ENCODE measurements at regions not wholly inside any gene's neighbourhood (a gene's known extent, or its start where the extent isn't known, plus 50 kb on each side); places are given as distances from the start of the nearest gene placed in this dataset.

GRCh38 chr6:80771941-80772340 lies 665.5 kb downstream of the BCKDHB start:
- Histone ChIP-seq H3K4me3 (ENCODE audit: low read length) (no peak overlapping the region), H3K27me3 (ENCODE audit: low read depth, low read length) (no peaks in the 10 kb centered on the region), H3K4me2 (ENCODE audit: low read length) (no peak overlapping the region), H3K9me3 (ENCODE audit: insufficient read depth, low read length) (no peaks in the 10 kb centered on the region), H3K79me2 (ENCODE audit: low read length) (no peaks in the 10 kb centered on the region), H3K9ac (ENCODE audit: low read length) (no peak overlapping the region), H2AFZ (ENCODE audit: low read depth, low read length) (no peak overlapping the region), H3K36me3 (replicated peaks; ENCODE audit: low read depth, low read length) (no peaks in the 10 kb centered on the region), H4K20me1 (ENCODE audit: insufficient read depth, low read length) (no peaks in the 10 kb centered on the region), H3K4me1 (ENCODE audit: low read length) (no peaks in the 10 kb centered on the region), H3K27ac (ENCODE audit: low read length) (no peak overlapping the region)
- TF ChIP-seq EZH2phosphoT487 (IDR thresholded peaks at IDR 0.05; ENCODE audit: low read depth) (no peak), CTCF (IDR thresholded peaks at IDR 0.05; ENCODE audit: low read depth, low read length) (no peak)

GRCh38 chr6:80769106-80769505 lies 662.6 kb downstream of the BCKDHB start:
- no peaks in the 10 kb centered on the region for H3K79me2 ChIP-seq (ENCODE audit: low read length)
- H3K4me1 ChIP-seq (ENCODE audit: low read length) = no peaks in the 10 kb centered on the region
- no peak overlapping the region for H3K27ac ChIP-seq (ENCODE audit: low read length)
- H3K27me3 ChIP-seq (ENCODE audit: low read depth, low read length) = no peaks in the 10 kb centered on the region
- H3K9ac ChIP-seq (ENCODE audit: low read length) = no peak overlapping the region
- H3K4me2 ChIP-seq (ENCODE audit: low read length) = no peak overlapping the region
- TF ChIP-seq CTCF (IDR thresholded peaks at IDR 0.05; ENCODE audit: low read depth, low read length) (no peak), EZH2phosphoT487 (IDR thresholded peaks at IDR 0.05; ENCODE audit: low read depth) (no peak)
- H3K36me3 ChIP-seq (replicated peaks; ENCODE audit: low read depth, low read length) = no peaks in the 10 kb centered on the region
- no peaks in the 10 kb centered on the region for H3K9me3 ChIP-seq (ENCODE audit: insufficient read depth, low read length)
- H3K4me3 ChIP-seq (ENCODE audit: low read length) = no peak overlapping the region
- no peaks in the 10 kb centered on the region for H4K20me1 ChIP-seq (ENCODE audit: insufficient read depth, low read length)
- no peak overlapping the region for H2AFZ ChIP-seq (ENCODE audit: low read depth, low read length)

- Histone ChIP-seq H3K27ac (ENCODE audit: low read length) (no peak overlapping the region), H3K4me1 (ENCODE audit: low read length) (no peaks in the 10 kb centered on the region), H3K4me2 (ENCODE audit: low read length) (no peak overlapping the region), H3K9ac (ENCODE audit: low read length) (no peak overlapping the region), H3K36me3 (replicated peaks; ENCODE audit: low read depth, low read length) (no peaks in the 10 kb centered on the region), H4K20me1 (ENCODE audit: insufficient read depth, low read length) (no peaks in the 10 kb centered on the region), H3K79me2 (ENCODE audit: low read length) (no peaks in the 10 kb centered on the region), H3K27me3 (ENCODE audit: low read depth, low read length) (no peaks in the 10 kb centered on the region), H3K4me3 (ENCODE audit: low read length) (no peak overlapping the region), H2AFZ (ENCODE audit: low read depth, low read length) (no peak overlapping the region), H3K9me3 (ENCODE audit: insufficient read depth, low read length) (no peaks in the 10 kb centered on the region)
- no peak for TF ChIP-seq EZH2phosphoT487 (IDR thresholded peaks at IDR 0.05; ENCODE audit: low read depth)
- no peak for TF ChIP-seq CTCF (IDR thresholded peaks at IDR 0.05; ENCODE audit: low read depth, low read length)
Measured at GRCh38 chr6:80767808-80768207, 661.3 kb downstream of the BCKDHB start.

GRCh38 chr6:80744213-80744612 lies 637.7 kb downstream of the BCKDHB start:
- no peaks in the 10 kb centered on the region for H4K20me1 ChIP-seq (ENCODE audit: insufficient read depth, low read length)
- H3K4me1 ChIP-seq (ENCODE audit: low read length) = peaks cover 2% of the 10 kb centered on the region; the same call in 1 of the 2 replicates
- H3K27ac ChIP-seq (ENCODE audit: low read length) = no peak overlapping the region
- no peak overlapping the region for H3K4me3 ChIP-seq (ENCODE audit: low read length)
- no peaks in the 10 kb centered on the region for H3K9me3 ChIP-seq (ENCODE audit: insufficient read depth, low read length)
- no peaks in the 10 kb centered on the region for H3K27me3 ChIP-seq (ENCODE audit: low read depth, low read length)
- H2AFZ ChIP-seq (ENCODE audit: low read depth, low read length) = no peak overlapping the region
- H3K9ac ChIP-seq (ENCODE audit: low read length) = no peak overlapping the region
- TF ChIP-seq EZH2phosphoT487 (IDR thresholded peaks at IDR 0.05; ENCODE audit: low read depth) (no peak), CTCF (IDR thresholded peaks at IDR 0.05; ENCODE audit: low read depth, low read length) (no peak)
- H3K79me2 ChIP-seq (ENCODE audit: low read length) = no peaks in the 10 kb centered on the region
- H3K4me2 ChIP-seq (ENCODE audit: low read length) = no peak overlapping the region
- no peaks in the 10 kb centered on the region for H3K36me3 ChIP-seq (replicated peaks; ENCODE audit: low read depth, low read length)
